ENCODE measurements at regions not wholly inside any gene's neighbourhood (a gene's known extent, or its start where the extent isn't known, plus 50 kb on each side); places are given as distances from the start of the nearest gene placed in this dataset.

- no peak for DNase-seq
- no peak overlapping the region for H3K4me3 ChIP-seq (ENCODE audit: insufficient read depth, low read depth, low read length)
- H3K36me3 ChIP-seq (replicated peaks; ENCODE audit: control insufficient read depth, insufficient read depth, low read length) = no peaks in the 10 kb centered on the region
- no peaks in the 10 kb centered on the region for H3K27me3 ChIP-seq (ENCODE audit: control insufficient read depth, insufficient read depth, low read length)
These were observed 83.7 kb upstream of the MBOAT2 start for GRCh38 chr2:9087121-9087681.

GRCh38 chr2:9086465-9086864, 83.0 kb upstream of the MBOAT2 start:
- no peaks in the 10 kb centered on the region for H3K27me3 ChIP-seq (ENCODE audit: control insufficient read depth, insufficient read depth, low read length)
- no peak overlapping the region for H3K4me3 ChIP-seq (ENCODE audit: insufficient read depth, low read depth, low read length)
- DNase-seq = no peak
- no peaks in the 10 kb centered on the region for H3K36me3 ChIP-seq (replicated peaks; ENCODE audit: control insufficient read depth, insufficient read depth, low read length)

DNA sequence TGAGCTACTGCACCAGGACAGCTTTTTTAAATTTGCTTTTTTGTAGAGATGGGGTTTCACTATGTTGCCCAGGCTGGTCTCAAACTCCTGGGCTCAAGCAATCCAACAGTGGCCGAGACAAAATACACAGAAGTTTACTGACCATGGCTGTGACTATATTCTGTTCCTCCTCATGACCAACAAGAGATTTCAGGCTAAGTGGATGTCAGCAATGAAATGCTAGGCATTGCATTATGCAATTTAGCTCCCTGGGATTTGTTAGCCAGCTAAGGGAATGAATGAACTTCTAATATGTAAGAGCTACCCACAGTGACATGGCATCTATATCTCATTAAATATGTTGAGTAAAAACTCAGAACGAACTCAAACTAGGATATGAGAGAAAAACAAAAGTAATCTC, 81.9 kb upstream of the MBOAT2 start:
- Histone ChIP-seq H3K27me3 (ENCODE audit: control insufficient read depth, insufficient read depth, low read length) (no peaks in the 10 kb centered on the region), H3K36me3 (replicated peaks; ENCODE audit: control insufficient read depth, insufficient read depth, low read length) (no peaks in the 10 kb centered on the region), H3K4me3 (ENCODE audit: insufficient read depth, low read depth, low read length) (no peak overlapping the region)
- no peak for DNase-seq

GRCh38 chr2:9083287-9083686, 79.8 kb upstream of the MBOAT2 start:
- H3K27me3 ChIP-seq (ENCODE audit: control insufficient read depth, insufficient read depth, low read length) = no peaks in the 10 kb centered on the region
- no peak for DNase-seq
- H3K4me3 ChIP-seq (ENCODE audit: insufficient read depth, low read depth, low read length) = no peak overlapping the region
- no peaks in the 10 kb centered on the region for H3K36me3 ChIP-seq (replicated peaks; ENCODE audit: control insufficient read depth, insufficient read depth, low read length)

DNA sequence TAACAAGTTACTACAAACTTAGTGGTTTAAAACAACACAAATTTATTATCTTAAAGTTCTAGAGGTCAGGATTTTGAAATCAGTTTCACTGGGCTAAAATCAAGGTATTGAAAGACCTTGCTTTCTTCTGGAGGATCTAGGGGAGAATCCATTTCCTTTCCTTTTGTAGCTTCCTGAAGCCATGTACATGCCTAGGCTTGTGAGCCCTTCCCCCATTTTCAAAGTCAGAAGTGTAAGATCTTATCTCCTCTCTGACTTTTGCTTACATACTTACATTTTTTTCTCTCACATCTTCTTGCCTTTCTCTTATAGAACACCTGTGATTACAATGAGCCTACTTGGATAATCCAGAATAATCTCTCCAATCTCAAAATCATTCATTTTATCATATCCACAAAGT, 78.7 kb upstream of the MBOAT2 start:
- Histone ChIP-seq H3K36me3 (replicated peaks; ENCODE audit: control insufficient read depth, insufficient read depth, low read length) (no peaks in the 10 kb centered on the region), H3K27me3 (ENCODE audit: control insufficient read depth, insufficient read depth, low read length) (no peaks in the 10 kb centered on the region), H3K4me3 (ENCODE audit: insufficient read depth, low read depth, low read length) (no peak overlapping the region)
- no peak for DNase-seq

DNA sequence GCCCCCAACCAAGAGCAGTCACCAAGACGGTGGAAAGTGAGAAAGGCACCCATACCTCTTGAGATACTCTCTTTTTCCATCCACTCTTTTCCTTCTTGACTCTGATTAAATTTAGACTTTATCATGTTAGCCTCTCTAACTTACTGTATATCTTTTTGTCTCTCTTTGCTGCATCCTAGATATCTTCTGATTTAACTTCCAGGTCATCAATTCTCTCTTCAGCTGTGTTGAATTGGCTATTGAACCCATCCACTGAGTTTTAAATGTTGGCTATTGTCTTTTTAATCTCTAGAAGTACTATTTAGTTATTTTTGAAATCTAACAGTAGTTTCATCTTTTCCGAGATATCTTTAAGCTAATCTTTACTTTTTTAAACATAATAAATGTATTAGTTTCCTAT, 78.3 kb upstream of the MBOAT2 start:
- Histone ChIP-seq H3K27me3 (ENCODE audit: control insufficient read depth, insufficient read depth, low read length) (no peaks in the 10 kb centered on the region), H3K4me3 (ENCODE audit: insufficient read depth, low read depth, low read length) (no peak overlapping the region), H3K36me3 (replicated peaks; ENCODE audit: control insufficient read depth, insufficient read depth, low read length) (no peaks in the 10 kb centered on the region)
- no peak for DNase-seq

- Histone ChIP-seq H3K27me3 (ENCODE audit: control insufficient read depth, insufficient read depth, low read length) (no peaks in the 10 kb centered on the region), H3K36me3 (replicated peaks; ENCODE audit: control insufficient read depth, insufficient read depth, low read length) (no peaks in the 10 kb centered on the region), H3K4me3 (ENCODE audit: insufficient read depth, low read depth, low read length) (no peak overlapping the region)
- DNase-seq = no peak
These were observed 74.9 kb upstream of the MBOAT2 start for GRCh38 chr2:9078405-9078804.

DNA sequence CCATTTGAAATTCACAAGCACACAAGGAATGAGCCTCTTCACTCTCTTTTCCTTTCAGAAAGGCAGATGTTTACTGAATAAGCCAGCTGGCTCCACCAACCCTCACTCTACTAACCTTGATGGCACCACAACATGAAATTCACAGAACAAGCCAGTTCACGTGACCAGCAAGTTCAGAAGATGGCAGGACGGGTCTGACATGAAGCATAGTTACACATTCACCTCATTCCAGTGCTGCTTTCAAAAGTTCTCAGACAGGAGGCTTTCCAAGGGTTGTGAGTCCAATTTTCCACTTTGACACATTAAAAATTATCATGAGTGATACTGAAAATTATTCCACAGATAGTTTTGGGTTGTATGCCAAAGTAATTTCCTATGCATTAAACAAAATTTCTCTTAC, 74.2 kb upstream of the MBOAT2 start:
- H3K4me3 ChIP-seq (ENCODE audit: insufficient read depth, low read depth, low read length) = no peak overlapping the region
- H3K36me3 ChIP-seq (replicated peaks; ENCODE audit: control insufficient read depth, insufficient read depth, low read length) = no peaks in the 10 kb centered on the region
- no peaks in the 10 kb centered on the region for H3K27me3 ChIP-seq (ENCODE audit: control insufficient read depth, insufficient read depth, low read length)
- no peak for DNase-seq

GRCh38 chr2:9076755-9077154, 73.3 kb upstream of the MBOAT2 start:
- DNase-seq = no peak
- Histone ChIP-seq H3K36me3 (replicated peaks; ENCODE audit: control insufficient read depth, insufficient read depth, low read length) (no peaks in the 10 kb centered on the region), H3K27me3 (ENCODE audit: control insufficient read depth, insufficient read depth, low read length) (no peaks in the 10 kb centered on the region), H3K4me3 (ENCODE audit: insufficient read depth, low read depth, low read length) (no peak overlapping the region)

- no peaks in the 10 kb centered on the region for H3K36me3 ChIP-seq (replicated peaks; ENCODE audit: control insufficient read depth, insufficient read depth, low read length)
- DNase-seq = no peak
- no peak overlapping the region for H3K4me3 ChIP-seq (ENCODE audit: insufficient read depth, low read depth, low read length)
- H3K27me3 ChIP-seq (ENCODE audit: control insufficient read depth, insufficient read depth, low read length) = no peaks in the 10 kb centered on the region
These were observed 72.7 kb upstream of the MBOAT2 start for GRCh38 chr2:9076210-9076609.

GRCh38 chr2:9074930-9075329, 71.4 kb upstream of the MBOAT2 start:
- peak; percentile 74 for DNase-seq
- Histone ChIP-seq H3K36me3 (replicated peaks; ENCODE audit: control insufficient read depth, insufficient read depth, low read length) (no peaks in the 10 kb centered on the region), H3K27me3 (ENCODE audit: control insufficient read depth, insufficient read depth, low read length) (no peaks in the 10 kb centered on the region), H3K4me3 (ENCODE audit: insufficient read depth, low read depth, low read length) (no peak overlapping the region)

DNA sequence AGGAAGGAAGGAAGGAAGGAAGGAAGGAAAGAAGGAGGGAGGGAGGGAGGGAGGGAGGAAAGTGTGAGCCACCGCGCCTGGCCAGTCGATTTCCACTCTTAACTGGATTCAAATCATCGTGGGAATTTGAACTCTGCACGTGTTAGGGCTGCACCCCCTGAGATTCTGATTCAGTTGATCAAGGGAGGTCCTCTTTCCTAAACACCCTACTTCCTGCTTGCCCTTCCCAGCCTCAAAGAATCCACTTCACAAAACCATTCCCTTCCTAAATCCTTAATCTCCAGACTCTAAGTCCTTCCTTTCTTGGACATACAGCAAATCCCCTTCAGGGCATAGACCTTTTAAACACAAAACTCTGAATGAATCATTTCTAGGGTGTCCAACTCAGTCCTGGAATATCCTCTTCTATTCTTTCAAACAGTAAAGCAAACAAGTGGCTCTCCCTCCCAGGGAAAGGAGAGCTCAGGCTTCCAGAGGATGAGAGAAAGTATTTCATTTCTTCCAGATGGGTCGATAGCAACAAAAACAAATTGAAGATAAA, 68.2 kb upstream of the MBOAT2 start:
- no peaks in the 10 kb centered on the region for H3K27me3 ChIP-seq (ENCODE audit: control insufficient read depth, insufficient read depth, low read length)

DNA sequence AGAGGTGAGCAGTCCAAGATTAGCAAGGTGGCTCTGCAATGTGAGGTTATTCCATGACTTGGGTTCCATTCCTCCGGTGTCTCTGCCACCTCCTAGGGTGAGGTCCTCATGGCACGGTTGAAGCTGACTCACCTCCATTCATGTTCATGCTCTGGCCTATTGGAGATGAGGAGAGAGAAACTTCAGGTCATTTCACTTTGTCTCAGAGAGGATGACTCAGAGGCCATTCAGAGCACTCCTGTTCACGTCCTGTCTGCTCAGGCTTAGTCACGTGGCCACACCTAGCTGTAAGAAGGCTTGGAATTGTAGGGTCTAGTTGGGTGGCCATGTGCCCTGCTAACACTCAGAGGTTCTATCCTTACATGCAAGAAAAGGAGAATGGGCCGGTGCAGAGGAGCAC, 67.5 kb upstream of the MBOAT2 start:
- DNase-seq = no peak
- H3K27me3 ChIP-seq (ENCODE audit: control insufficient read depth, insufficient read depth, low read length) = no peaks in the 10 kb centered on the region
- no peak overlapping the region for H3K4me3 ChIP-seq (ENCODE audit: insufficient read depth, low read depth, low read length)
- no peaks in the 10 kb centered on the region for H3K36me3 ChIP-seq (replicated peaks; ENCODE audit: control insufficient read depth, insufficient read depth, low read length)

More for the DNA sequence above, 68.2 kb upstream of the MBOAT2 start:
- no peak overlapping the region for H3K4me3 ChIP-seq (ENCODE audit: insufficient read depth, low read depth, low read length)
- H3K36me3 ChIP-seq (replicated peaks; ENCODE audit: control insufficient read depth, insufficient read depth, low read length) = no peaks in the 10 kb centered on the region
- DNase-seq = no peak

DNA sequence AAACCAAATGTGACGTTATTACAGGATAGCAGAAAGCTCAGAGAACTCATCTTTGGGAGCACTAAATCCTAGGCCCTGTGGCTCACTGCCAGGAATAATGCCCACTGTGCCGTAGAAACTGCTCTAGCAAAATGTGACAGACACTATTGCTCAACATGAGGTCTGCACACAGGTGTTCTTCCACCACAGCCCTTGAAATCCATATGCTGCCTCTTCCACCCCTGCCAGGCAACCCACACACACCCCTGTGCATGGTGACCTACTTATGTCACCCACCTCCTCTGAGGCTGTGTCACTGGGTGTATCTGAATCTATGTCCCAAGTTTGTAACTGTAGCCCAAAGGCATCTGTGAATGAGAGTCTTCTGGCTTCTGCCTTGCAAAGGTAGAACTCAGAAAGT, 66.1 kb upstream of the MBOAT2 start:
- no peak for DNase-seq

GRCh38 chr2:9065901-9066300, 62.4 kb upstream of the MBOAT2 start:
- no peak for DNase-seq
- no peaks in the 10 kb centered on the region for H3K27me3 ChIP-seq (ENCODE audit: control insufficient read depth, insufficient read depth, low read length)
- no peak overlapping the region for H3K4me3 ChIP-seq (ENCODE audit: insufficient read depth, low read depth, low read length)
- H3K36me3 ChIP-seq (replicated peaks; ENCODE audit: control insufficient read depth, insufficient read depth, low read length) = no peaks in the 10 kb centered on the region

More for the DNA sequence above, 66.1 kb upstream of the MBOAT2 start:
- Histone ChIP-seq H3K36me3 (replicated peaks; ENCODE audit: control insufficient read depth, insufficient read depth, low read length) (no peaks in the 10 kb centered on the region), H3K4me3 (ENCODE audit: insufficient read depth, low read depth, low read length) (no peak overlapping the region), H3K27me3 (ENCODE audit: control insufficient read depth, insufficient read depth, low read length) (no peaks in the 10 kb centered on the region)

GRCh38 chr2:9063023-9063606, 59.6 kb upstream of the MBOAT2 start:
- H3K4me3 ChIP-seq (ENCODE audit: insufficient read depth, low read depth, low read length) = no peak overlapping the region
- DNase-seq = no peak
- H3K27me3 ChIP-seq (ENCODE audit: control insufficient read depth, insufficient read depth, low read length) = no peaks in the 10 kb centered on the region
- no peaks in the 10 kb centered on the region for H3K36me3 ChIP-seq (replicated peaks; ENCODE audit: control insufficient read depth, insufficient read depth, low read length)

All from H7 (cell line).